ENCODE measurements at regions not wholly inside any gene's neighbourhood (a gene's known extent, or its start where the extent isn't known, plus 50 kb on each side); places are given as distances from the start of the nearest gene placed in this dataset.
"Not testable (repeated sequence)": the region's sequence is repeated elsewhere in the genome, so short reads cannot be mapped to it uniquely, and the experiment has no call there.

DNA sequence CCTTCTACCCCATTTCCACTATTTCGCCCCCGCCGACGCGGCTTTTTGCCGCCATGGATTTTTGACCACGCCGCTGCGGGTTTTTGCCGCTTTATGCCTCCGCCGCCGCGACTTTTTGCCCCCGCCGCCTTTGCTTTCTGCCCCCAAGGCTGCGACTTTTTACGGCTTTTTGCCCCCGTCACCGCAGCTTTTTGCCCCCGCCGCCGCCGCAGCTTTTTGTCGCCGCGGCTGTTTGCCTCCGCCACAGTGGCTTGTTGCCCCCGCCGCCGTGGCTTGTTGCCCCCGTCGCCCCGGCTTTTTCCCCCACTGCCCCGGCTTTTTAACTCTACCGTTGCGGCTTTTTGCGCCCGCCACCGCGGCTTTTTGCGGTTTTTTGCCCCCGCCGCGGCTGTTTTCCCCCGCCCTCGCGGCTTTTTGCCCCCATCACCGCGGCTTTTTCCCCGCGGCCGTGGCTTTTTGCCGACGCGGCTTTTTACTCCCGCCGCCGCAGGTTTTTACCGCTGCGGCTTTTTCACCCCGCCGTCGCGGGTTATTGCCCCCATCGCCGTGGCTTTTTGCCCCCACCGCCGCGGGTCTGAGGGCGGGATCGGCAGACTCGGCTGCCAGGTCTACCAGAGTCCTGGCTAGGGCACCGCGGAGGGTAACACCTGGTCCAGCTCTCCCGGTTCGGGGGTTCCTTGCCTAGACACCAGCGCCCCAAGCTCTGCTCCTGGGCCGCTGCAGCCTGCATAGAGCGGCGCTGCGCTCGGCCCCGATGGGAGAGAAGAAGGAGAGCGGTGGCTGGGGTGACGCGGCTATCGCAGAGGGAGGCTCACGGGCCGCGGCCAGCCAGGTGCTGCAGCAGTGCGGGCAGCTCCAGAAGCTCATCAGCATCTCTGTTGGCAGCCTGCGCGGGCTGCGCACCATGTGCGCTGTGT lies 562.7 kb upstream of the WSB1 start:
- no peak for DNase-seq

DNA sequence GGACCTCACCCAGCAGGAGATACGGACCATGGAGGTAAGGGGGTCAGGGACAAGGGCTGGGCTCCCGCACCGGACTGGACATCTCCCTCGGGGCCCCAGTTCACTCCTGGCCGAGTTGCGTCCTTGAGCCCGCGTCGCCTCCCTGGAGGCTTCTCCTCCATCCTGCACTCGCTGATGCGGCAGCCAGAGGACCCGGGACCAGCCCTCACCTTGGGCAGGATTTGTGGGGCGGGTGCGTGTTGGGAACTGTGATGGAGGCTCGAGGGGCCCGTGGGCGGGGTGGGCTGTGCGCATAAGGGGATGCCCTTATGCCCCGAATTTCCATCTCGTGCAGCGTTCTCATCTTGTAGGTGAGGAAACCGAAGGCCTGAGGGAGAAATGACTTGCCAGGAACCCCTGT lies 562.0 kb upstream of the WSB1 start:
- DNase-seq: not testable (repeated sequence)

DNA sequence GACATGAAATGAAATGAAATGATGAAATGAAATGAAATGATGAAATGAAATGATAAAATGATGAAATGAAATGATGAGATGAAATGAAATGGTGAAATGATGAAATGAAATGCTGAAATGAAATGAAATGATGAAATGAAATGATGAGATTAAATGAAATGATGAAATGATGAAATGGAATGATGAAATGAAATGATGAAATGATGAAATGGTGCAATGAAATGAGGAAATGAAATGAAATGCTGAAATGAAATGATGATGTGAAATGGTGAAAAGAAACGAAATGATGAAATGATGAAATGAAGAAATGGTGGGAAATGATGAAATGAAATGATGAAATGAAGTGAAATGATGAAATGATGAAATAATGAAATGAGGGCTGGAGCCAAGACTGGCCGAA lies 559.1 kb upstream of the WSB1 start:
- not testable (repeated sequence) for DNase-seq

DNA sequence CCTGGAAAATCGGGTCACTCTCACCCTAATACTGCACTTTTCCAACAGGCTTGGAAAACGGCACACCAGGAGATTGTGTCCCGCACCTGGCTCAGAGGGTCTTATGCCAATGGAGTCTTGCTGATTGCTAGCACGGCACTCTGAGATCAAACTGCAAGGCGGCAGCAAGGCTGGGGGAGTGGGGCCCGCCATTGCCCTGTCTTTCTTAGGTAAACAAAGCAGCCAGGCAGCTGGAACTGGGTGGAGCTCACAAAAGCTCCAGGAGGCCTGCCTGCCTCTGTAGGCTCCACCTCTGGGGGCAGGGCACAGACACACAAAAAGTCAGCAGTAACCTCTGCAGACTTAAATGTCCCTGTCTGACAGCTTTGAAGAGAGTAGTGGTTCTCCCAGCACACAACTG lies 557.9 kb upstream of the WSB1 start:
- DNase-seq: not testable (repeated sequence)

DNA sequence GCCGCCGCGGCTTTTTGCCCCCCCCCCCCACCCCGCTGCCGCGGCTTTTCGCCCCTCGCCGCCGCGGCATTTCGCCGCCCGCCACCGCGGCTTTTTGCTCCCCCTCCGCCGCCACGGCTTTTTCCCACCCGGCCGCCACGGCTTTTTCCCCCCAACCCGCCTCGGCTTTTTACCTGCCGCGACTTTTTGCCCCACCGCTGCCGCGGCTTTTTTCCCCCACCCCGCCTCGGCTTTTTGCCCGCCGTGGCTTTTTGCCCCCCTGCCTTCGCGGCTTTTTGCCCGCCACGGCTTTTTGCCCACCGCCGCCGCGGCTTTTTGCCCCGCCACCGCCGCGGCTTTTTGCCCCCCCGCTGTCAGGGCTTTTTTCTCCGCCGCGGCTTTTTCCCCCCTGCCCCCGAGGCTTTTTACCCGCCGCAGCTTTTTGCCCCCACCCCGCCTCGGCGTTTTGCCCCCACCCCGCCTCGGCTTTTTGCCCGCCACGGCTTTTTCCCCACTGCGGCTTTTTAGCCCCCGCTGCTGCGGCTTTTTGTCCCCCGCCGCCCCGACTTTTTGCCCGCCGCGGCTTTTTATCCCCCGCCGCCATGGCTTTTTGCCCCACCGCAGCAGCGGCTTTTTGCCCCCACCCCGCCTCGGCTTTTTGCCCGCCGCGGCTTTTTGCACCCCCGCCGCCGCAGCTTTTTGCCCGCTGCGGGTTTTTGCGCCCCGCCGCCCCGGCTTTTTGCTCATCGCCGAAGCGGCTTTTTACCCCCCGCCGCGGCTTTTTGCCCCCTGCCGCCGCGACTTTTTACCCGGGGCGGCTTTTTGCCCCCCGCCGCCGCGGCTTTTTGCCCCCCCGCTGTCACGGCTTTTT lies 527.8 kb upstream of the WSB1 start:
- DNase-seq: no peak

DNA sequence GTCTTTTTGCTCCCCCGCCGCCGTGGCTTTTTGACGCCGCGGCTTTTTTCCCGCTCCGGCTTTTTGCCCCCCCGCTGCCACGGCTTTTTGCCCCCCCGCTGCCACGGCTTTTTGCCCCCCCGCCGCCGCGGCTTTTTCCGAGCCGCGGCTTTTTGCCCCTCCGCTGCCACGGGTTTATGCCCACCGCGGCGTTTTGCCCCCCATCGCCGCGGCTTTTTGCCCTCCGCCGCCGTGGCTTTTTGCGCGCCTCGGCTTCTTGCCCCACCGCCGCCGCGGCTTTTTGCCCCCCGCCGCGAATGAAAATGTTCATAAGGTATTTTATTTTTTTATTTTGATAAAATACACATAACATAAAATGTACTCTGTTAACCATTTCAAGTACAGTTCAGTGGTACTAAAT lies 527.2 kb upstream of the WSB1 start:
- DNase-seq: no peak

DNA sequence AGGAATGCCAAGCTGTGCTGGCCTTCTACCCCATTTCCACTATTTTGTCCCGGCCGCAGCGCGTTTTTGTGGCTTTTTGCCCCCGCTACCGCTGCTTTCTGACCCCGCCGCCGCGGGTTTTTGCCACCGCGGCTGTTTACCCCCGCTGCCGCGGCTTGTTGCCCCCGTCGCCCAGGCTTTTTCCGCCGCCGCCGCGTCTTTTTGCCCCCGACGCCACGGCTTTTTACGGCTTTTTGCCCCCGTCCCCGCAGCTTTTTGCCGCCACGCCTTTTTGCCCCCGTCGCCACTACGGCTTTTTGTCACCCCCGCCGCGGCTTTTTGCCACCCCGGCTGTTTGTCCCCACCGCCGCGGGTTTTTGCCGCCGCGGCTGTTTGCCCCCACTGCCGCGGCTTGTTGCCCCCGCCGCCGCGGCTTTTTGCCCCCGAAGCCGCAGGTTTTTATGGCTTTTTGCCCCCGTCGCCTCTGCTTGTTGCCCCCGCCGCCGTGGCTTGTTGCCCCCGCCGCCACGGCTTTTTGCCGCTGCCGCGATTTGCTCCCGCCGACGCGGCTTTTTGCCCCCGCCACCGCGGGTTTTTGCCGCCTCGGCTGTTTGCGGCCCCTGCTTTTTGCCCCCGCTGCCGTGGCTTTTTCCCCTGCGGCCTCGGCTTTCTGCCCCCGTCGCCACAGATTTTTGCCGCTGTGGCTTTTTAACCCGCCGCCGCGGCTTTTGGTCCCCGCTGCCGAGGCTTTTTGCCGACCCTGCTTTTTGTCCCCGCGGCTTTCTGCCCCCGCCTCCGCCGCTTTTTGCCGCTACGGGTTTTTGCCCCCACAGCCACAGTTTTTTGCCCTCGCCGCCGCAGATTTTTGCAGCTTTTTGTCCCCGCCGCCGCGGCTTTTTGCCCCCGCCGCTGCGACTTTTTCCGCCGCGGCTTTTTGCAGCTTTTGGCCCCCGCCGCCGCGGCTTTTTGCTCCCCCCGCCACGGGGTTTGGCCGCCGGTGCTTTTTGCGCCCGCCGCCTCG lies 520.4 kb upstream of the WSB1 start:
- DNase-seq: no peak

DNA sequence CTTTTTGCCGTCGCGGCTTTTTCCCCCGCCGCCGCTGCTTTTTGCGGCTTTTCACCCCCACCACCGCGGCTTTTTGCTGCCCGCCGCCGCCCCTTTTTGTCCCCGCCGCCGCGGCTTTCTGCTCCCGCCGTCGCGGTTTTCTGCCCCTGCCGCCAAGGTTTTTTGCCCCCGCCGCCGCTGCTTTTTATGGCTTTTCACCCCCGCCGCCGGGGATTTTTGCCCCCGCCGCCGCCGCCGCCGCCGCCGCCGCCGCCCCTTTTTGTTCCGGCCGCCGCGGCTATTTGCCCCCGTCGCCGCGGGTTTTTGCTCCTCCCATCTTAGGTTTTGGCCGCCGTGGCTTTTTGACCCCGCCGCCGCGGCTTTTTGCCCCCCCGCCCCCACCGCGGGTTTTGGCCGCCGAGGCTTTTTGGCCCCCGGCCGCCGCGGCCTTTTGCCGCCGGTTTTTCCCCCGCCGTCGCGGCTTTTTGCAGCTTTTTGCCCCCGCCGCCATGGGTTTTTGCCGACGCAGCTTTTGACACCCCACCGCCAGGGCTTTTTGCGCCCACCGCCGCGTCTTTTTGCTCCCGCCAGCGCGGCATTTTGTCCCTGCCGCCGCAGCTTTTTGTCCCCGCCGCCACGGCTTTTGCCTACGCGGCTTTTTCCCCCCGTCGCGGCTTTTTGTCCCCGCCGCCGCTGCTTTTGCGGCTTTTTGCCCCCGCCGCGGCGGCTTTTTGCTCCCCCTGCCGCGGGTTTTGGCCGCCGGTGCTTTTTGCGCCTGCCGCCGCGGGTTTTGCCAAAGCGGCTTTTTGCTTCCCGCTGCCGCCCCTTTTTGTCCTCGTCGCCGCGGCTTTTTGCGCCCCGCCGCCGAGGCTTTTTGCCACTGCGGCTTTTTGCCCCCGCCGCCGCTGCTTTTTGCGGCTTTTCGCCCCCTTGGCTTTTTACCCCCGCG lies 519.4 kb upstream of the WSB1 start:
- DNase-seq: no peak

DNA sequence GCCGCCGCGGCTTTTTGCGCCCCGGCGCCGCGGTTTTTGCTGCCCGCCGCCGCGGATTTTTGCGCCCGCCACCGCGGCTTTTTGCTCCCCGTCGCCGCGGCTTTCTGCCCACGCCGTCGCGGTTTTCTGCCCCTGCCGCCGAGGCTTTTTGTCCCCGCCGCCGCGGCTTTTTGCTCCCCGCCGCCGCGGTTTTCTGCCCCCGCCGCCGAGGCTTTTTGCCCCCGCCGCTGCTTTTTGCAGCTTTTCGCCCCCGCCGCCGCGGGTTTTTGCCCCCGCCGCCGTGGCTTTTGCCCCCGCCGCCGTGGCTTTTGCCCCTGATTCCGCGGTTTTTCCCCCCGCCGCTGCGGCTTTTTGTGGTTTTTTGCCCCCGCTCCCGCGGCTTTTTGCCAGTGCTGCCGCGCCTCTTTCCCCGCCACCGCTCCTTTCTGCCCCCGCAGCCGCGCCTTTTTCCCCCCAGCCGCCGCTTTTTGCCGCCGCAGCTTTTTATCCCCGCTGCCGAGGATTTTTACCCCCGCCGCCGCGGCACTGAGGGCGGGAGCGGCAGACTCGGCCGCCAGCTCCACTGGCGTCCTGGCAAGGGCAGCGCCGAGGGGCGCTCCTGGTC lies 518.6 kb upstream of the WSB1 start:
- DNase-seq: no peak

DNA sequence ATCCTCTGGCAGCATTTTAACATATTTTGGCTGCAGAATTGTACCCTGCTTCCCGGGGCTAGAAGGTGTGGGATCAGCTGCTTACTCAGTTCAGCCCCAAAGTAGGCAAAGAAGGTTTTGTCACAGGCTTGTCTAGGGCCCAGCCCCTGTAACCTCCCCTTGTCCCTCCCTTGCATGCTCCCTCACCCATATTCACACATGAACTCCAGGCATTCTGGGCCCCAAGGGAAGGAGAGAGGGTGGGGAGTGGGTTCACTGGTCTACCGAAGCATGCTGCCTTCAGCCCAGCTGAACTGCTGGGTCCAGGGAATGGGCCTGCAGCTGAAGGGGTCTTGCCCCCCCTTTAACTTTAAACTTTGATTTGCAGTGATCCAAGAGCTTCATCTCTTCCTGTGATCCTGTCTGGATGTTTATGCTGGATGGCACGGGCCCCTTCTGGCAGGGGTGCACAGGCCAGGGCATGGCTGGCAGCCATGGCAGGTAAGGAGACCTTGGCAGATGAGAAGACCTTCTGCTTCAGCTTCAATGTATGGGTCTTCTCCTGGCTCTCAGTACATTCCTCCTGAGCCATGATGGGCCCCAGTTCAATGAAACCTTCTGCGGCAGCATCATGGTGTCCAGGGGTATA lies 513.6 kb upstream of the WSB1 start:
- not testable (repeated sequence) for DNase-seq

DNA sequence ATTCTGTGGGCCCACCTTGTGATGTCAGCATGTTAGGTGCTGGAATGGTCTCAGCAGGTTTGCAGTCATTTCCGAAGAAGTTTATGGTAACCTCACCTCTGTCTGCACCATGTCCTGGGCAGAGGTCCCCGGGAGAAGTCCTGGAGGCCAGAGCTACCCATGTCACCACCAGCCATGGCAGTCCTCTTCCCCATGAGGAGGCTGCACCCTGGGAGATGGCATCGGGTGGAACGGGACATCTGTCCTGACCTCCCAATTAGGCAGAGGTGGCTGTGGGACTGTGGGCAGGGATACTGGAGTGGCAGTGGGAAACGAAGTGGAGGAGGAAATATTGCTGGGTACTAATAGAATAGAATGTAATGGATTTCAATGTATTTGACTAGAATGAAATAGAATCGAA lies 511.8 kb upstream of the WSB1 start:
- no peak for DNase-seq

DNA sequence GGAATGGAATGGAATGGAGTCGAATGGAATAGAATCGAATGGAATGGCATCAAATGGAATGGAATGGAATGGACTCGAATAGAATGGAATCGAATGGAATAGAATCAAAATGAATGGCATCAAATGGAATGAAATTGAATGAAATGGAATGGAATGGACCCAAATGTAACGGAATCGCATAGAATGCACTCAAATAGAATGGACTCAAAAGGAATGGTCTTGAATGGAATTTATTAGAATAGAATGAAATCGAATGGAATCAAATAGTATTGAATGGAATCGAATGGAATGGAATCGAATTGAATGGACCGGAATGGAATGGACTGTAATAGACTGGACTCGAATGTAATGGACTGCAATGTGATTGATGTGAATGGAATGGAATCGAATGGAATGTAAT lies 501.4 kb upstream of the WSB1 start:
- peak; percentile 6 for DNase-seq

DNA sequence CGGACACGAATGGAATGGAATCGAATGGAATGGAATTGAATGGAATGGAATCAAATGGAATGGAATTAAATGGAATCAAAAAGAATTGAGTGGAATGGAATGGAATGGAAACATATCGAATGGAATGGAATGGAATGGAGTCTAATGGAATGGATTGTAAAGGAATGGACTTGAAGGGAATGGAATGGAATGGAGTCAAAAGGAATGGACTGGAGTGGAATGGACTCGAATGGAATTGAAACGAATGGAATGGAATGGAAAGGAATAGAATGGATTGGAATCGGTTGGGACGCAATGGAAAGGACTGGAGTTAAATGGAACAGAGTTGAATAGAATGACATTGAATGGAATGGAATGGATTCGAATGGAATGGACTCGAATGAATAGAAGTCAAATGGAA lies 486.9 kb upstream of the WSB1 start:
- no peak for DNase-seq

DNA sequence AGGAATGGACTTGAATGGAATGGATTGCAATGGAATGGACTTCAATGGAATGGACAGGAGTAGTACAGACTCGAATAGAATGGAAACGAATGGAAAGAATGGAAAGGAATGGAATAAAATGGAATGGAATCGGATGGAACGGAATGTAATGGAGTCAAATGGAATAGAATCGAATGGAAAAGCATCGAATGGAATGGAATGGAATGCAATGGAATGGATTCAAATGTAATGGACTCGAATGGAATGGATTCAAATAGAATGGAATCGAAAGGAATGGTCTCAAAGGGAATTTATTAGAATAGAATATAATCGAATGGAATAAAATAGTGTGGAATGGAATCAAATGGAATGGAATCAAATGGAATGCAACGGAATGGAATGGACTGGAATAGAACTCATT lies 484.9 kb upstream of the WSB1 start:
- no peak for DNase-seq

DNA sequence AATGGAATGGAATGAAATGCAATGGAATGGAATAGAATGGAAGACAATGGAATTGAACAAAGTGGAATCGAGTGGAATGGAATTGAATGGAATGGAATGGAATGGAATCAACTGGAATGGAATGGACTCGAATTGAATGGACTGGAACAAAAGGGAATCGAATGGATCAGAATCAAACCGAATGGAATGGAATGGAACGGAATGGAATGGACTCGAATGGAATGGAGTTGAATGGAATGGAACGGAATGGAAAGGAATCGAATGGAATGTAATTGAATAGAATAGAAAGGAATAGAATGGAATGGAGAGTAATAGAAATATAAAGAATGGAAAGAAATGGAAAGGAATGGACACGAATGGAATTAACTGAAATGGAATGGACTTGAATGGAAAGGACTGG lies 475.2 kb upstream of the WSB1 start:
- DNase-seq: peak; percentile 1
